HG02588 (cell line): ENCODE measurements at regions not wholly inside any gene's neighbourhood (a gene's known extent, or its start where the extent isn't known, plus 50 kb on each side); places are given as distances from the start of the nearest gene placed in this dataset.

ENCODE experiments used
- ATAC-seq: cut with Tn5 transposase; IDR thresholded peaks from one replicate; pipeline ENCODE4 v1.9.1; 2021; ENCODE audit warnings: mild to moderate bottlenecking, moderate library complexity; ENCODE audit not compliant: unreplicated experiment

GRCh38 chr1:88029142-88029541 is 654.9 kb upstream of the PKN2 start:
- no peak for ATAC-seq

DNA sequence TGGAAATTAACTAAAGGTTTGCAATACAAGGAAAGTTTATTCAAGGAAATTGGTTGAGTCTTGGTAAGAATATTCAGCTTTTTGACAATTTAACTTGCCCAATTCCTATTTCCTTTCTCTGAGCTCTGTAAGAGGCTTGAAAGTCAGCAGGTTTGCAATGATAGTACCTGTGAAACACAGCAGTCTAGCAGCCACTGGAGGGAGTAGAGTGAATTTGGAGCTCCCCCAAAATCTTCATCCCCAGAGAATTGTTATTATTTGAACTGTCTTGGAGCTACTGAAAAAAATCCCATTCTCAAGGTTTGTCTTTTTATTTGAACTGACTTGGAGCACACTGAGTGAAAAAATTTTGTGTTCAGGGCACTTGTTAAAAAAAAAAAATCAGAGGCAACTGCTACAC is 654.2 kb upstream of the PKN2 start:
- no peak for ATAC-seq

DNA sequence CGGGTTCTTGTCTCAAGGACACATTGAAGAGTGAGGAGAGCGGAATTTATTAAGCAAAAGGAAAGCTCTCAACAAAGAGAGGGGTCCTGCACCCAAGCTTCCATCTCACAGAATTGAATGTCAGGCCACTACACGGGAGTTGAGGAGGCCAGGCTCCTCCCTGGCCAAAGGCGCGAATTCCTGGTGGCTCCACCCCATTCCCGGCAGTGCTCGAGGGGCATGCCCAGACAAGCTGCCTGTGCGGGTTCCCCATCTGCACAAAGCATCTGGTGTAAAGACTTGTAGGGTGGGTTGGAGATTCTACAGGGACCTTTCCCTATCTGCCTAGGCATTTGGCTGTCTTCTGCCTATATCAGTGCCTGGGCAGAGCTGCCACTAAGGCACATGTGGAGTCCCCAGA is 648.5 kb upstream of the PKN2 start:
- ATAC-seq = no peak

DNA sequence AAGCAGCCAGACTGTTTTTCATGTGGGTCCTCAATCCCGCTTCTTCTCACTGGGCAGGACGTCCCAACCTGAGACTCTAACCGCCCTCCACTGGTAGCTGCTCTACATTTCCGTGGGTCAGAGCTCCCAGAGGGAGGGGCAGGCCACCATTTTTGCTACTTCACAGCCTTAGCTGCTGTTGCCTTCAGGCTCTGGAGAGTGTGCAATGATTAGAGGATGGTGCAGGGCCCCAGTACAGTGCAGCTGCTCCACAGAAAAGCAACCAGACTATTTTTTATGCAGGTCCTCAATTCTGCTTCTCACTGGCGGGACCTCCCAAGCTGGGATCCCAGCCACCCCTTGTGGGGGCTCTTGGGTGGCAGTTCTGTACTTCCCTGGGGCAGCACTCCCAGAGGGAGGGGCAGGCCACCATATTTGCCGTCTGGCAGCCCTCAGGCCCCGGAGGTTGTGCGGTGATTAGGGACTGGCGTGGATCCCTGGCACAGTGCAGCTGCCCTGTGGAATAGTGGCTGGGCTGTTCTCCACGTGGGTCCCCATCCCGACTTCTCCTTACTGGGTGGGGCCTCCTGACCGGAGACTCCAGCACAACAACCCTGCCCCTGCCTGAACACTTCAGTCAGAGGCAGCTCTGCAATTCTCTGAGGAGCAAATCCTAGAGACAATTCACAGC is 647.6 kb upstream of the PKN2 start:
- ATAC-seq = no peak

DNA sequence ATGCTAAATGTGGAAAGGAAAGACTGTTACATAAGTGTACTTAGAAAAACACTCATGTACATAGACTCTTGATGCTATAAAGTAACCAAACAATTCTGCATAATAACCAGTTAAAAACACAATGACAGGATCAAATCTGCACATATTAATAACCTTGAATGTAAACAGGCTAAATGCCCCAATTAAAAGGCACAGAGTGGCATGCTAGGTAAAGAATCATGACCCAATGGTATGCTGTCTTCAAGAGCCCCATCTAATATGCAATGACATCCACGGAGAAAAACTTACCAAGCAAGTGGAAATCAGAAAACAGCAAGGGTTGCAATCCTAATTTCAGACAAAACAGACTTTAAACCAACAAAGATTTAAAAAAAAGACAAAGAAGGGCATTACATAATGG is 644.8 kb upstream of the PKN2 start:
- no peak for ATAC-seq

GRCh38 chr1:88043834-88044233 is 640.2 kb upstream of the PKN2 start:
- no peak for ATAC-seq

- ATAC-seq = no peak
These were observed 631.9 kb upstream of the PKN2 start for GRCh38 chr1:88052167-88052566.

GRCh38 chr1:88053065-88053464 is 631.0 kb upstream of the PKN2 start:
- ATAC-seq = no peak

DNA sequence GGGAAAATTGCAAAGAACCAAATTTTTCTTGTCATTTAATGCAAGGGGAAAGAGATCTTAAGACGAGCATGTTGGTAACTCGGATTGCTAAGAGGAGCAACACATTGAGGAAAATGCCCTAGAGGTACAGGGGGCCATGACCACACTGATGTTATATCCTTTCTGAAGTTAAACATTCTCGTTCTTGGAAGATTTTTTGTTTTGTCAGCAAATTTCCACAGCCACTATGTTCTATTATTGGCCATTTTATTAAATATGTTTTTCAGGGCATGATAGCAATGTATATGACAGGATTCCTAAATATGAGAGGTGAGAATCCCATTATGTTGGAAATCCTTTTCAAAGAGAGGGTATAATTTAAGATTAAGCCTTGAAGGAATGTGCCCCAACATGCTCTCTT is 627.2 kb upstream of the PKN2 start:
- ATAC-seq = no peak

DNA sequence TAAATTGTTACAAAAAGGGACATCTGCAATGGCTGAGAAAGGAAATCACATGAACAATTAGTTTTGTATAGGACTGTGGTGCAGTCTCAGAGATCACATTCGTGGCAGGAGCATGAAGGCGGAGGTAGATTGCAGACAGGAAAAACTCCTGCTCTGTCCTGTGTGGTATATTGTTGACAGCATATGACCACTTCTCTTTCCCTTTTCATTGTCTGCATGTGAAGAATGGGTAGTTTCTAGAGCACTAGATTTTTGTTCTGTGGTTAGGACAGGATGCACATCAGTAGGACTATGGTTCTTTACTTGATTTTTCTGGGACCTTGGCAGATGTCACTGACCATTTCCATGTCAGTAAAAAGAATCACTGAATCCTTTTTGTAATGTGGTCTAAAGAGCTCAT is 625.9 kb upstream of the PKN2 start:
- no peak for ATAC-seq

- no peak for ATAC-seq
These were observed 623.9 kb upstream of the PKN2 start for GRCh38 chr1:88060112-88060673.

DNA sequence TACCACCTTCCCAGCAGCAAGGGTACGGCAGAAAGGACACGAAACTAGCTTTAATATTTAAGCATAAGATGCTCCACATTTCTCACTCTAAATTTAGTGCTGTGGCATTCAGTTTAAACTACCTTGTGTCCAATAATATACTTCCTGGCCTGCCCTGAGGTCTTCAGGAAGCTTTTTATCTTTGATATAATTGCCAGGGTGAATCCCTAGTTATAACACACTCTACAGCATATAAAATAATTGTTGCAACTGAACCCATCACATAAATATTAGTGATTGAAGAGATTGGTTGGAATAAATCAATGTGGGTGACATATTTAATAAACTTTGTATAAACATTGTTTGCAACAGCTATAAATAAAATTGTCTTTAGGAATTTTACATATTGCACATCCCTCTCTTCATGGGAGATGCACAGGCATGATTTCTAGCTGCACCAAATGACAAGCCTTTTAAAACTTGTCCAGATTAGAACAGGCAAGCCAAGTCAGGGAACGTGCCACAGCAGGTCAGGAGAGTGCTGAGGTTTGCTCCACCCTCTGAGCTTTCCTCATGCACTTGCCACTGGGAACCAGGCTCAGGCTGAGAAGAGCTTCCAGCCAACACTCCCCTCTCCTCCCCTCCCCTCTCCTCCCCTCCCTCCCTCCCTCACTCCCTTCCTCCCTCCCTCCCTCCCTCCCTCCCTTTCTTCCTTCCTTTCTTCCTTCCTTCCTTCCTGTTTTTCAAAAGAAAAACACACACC is 623.2 kb upstream of the PKN2 start:
- ATAC-seq = no peak

DNA sequence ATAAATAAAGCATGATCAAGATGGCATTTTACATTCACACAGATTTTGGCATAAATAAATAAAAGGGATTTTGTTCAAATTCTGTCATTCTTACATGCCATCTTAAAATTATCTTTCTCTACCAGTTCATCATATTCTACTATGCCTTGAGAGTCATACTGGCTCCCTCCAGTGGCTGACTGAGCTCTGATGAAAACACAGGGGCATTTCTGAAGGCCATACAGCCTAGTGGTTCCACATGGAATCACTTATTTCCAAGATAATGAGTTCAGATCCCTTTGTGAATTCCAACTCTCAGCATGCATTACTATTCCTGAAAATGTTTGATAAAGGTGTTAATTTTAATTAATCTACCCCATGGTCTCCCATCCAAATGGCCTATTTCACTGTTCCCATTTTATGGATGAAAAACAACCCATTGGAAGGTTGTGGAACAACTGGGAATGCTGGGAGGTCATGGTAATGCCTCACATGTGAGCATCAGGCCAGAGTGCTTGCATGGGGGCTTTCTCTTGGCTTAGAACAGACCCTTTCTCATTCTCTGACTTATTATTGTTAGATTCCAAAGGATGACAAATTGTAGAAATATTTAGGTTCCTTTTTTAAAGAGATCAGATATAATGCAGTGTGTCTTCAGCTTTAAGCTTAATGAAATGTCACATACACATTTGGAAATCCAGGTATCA is 622.4 kb upstream of the PKN2 start:
- no peak for ATAC-seq

DNA sequence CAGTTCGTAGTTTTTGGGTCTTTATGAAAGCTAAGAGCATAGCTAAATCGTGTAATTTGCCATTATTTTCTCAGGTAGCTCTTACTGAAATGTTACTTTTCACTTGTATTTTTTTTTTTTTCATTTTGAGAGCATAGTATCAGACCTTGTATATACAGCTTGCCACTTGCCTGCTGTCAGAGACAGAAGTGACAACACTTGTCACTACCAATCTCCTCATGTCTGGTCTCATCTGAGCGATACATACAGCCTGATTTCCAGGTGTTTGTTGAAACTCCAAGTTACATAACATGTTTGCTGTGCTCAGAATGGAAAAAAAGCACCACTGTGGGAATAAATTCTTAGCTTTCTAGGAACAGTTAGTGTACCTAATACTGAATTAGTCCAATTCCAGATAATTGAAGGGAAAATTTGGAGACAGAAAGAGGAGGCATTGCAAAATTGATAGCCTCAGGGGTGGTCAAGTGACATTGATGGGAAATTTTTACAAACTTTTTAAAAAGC is 621.4 kb upstream of the PKN2 start:
- ATAC-seq = no peak

DNA sequence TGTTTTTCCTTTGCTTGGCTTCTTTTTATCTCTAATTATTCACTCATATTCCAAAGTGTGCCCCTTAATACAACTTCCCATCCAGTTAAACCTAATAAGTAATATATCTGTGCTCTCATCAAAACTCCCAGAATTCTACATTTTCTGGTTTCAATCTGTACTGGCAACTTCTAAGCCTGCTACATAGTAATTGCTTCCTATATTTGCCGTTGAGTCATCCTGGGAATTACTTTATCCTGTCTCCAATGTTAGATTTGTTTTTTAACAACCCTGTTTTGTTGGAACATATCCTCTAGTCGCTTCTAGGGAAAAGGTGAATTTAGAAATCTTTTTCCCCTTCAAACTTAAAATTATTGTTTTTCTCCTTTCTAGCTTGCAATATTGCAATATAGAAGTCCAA is 620.5 kb upstream of the PKN2 start:
- ATAC-seq = no peak

GRCh38 chr1:88068407-88068960 is 615.6 kb upstream of the PKN2 start:
- no peak for ATAC-seq

- no peak for ATAC-seq
These were observed 613.1 kb upstream of the PKN2 start for GRCh38 chr1:88070956-88071355.

DNA sequence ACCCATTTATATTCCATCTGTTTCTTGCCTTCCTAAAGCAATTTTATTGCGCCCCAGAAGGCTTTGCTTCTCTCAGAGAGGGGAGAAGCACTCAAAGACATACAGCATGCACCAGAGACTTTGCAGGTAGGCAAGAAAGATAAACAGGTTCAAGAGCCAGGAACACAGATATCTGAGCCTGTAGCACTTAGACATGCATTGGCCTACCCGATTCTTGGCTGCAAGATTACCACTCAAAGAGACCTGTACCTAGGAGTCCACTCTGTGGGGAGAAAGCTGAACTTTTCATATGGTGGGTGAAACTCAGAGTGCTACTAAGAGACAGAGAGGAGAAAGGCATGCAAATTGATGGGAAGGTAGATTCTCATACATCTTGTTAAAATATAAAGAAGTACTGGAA is 609.4 kb upstream of the PKN2 start:
- ATAC-seq = no peak

DNA sequence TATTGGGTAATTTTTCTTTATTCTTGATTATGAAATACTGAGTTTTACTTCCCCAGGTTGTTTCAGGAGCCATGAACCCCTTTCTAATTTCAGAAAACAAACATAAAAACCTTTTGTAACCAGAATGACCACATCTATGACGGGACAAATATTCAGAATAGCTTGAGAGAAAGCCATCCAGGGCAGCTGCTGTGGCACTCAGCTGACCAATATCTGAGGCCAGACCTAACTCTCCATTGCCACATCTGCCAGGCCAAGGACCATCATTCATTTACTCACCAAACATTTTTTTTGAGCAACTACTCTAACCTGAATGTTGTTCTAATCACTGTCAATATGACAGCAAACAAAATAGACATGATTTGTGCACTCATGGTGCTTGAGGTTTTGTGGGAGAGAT is 608.3 kb upstream of the PKN2 start:
- no peak for ATAC-seq

DNA sequence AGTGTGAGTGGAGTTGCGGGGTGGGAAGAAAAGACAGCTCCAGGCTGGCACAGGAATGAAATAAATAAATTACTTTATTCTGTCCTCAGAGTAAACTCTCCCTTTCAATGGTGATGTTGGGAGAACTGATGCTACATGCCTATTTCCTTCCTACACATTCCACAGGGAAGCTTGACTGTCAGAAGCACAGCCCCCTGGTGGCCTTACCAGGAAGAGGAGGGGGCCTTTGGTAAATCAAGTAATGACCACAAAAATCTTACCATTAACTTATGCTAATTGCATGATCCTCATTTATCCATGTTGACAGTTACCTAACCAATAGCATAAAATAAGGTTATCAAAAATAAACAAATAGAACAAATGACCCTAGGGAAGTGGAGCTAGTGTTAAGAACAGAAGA is 605.0 kb upstream of the PKN2 start:
- ATAC-seq = no peak

DNA sequence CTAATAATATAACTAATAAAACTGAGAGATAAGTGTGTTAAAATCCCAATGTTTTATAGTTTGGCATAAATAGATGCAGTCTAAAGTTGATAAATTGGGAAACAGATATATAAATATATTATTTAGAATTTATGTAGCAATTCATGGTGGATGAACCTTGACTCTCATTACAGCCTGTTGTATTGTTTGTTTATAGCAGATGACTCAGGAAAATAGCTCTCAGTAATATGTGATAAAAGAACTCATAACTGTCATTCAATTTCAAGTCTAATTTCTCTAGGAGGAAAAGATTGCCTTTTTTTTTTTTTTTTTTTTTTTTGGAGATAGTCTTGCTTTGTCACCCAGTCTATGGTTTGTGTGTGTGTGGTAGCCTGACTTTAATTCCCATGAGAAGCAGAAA is 603.2 kb upstream of the PKN2 start:
- ATAC-seq = no peak
